NT2/D1 (cell line): ENCODE measurements at regions not wholly inside any gene's neighbourhood (a gene's known extent, or its start where the extent isn't known, plus 50 kb on each side); places are given as distances from the start of the nearest gene placed in this dataset.
"Not testable (repeated sequence)": the region's sequence is repeated elsewhere in the genome, so short reads cannot be mapped to it uniquely, and the experiment has no call there.

Experiments
- DNase-seq: peaks from one replicate; pipeline ENCODE4 v3.0.0-alpha.2; 2011; ENCODE audit warnings: low read depth, low spot score
- H3K27me3 ChIP-seq: 2 replicates; pipeline ENCODE4 v1.6.0; 2011; ENCODE audit warnings: mild to moderate bottlenecking; ENCODE audit not compliant: insufficient read length, insufficient read depth
- H3K36me3 ChIP-seq: 2 replicates; pipeline ENCODE4 v1.6.1; 2011; ENCODE audit warnings: mild to moderate bottlenecking, low read length, mixed read lengths; ENCODE audit not compliant: insufficient read depth, insufficient read length
- H3K4me1 ChIP-seq: 2 replicates; pipeline ENCODE4 v1.5.1; 2011; ENCODE audit not compliant: insufficient read depth, insufficient read length
- H3K4me3 ChIP-seq: 2 replicates; pipeline ENCODE4 v1.5.1; 2011; ENCODE audit warnings: low read depth; ENCODE audit not compliant: insufficient read length
- H3K9ac ChIP-seq: 2 replicates; pipeline ENCODE4 v1.6.0; 2011; ENCODE audit warnings: low read depth; ENCODE audit not compliant: insufficient read length
- H3K9me3 ChIP-seq: 2 replicates; pipeline ENCODE4 v1.5.1; 2011; ENCODE audit warnings: mild to moderate bottlenecking, low read length; ENCODE audit not compliant: insufficient read depth
- SUZ12 ChIP-seq: IDR thresholded peaks from 2 replicates; pipeline ENCODE4 v1.6.1; 2011; ENCODE audit not compliant: insufficient read length, insufficient read depth; ENCODE audit errors: extremely low read depth
- YY1 ChIP-seq: IDR thresholded peaks from 2 replicates; pipeline ENCODE4 v1.6.1; 2011; ENCODE audit not compliant: insufficient read length, insufficient read depth
- ZNF274 ChIP-seq: IDR thresholded peaks from 2 replicates; pipeline ENCODE4 v1.6.1; 2011; ENCODE audit warnings: mild to moderate bottlenecking, low read depth, low read length

DNA sequence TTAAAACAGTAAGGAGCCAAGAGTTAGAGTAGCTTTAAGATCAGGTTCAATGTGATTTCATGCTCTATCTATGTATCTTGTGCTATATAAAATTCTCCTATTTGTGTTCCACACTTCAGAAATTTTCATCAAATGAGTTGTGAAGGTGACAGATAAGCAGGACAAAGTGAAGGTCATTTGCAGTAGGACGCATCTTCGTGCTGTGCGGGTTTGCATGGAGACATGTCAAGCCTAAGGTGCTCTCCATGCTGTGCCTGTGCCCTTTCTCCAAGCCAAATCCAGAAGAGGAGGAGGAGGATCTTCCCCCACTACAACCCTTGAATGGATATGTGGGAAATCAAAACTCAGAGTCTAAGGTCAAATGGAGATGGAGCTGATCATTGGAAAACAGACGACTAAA lies 147.3 kb upstream of the NEDD9 start:
- TF ChIP-seq ZNF274 (no peak), YY1 (no peak), SUZ12 (no peak)
- H3K9ac ChIP-seq = no peak overlapping the region
- H3K4me3 ChIP-seq = no peak overlapping the region

DNA sequence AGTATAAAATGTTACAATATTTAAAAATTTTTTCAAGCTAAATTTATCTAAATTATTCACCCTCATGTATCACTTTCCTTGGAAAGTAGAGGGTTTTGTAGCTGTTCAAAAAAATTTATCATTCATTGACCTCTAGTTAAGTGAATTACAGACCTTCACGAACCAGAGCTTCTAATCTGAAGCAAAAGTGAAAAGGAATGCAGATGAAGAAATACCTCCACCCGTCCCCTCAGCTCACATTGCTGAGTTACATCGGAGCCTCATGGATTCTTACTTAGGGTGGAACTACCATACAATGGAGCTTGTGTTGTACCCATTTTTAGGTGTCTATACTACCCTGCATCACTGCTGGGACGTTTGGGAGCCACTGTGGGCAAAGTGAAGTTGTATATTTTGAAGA lies 146.2 kb upstream of the NEDD9 start:
- no peak for DNase-seq
- Histone ChIP-seq H3K36me3 (no peaks in the 10 kb centered on the region), H3K4me1 (no peaks in the 10 kb centered on the region), H3K27me3 (no peaks in the 10 kb centered on the region), H3K9ac (no peak overlapping the region), H3K9me3 (peaks cover 26% of the 10 kb centered on the region), H3K4me3 (no peak overlapping the region)
- TF ChIP-seq SUZ12 (no peak), YY1 (no peak), ZNF274 (no peak)

More for the DNA sequence above, 147.3 kb upstream of the NEDD9 start:
- Histone ChIP-seq H3K9me3 (peaks cover 26% of the 10 kb centered on the region), H3K36me3 (no peaks in the 10 kb centered on the region), H3K4me1 (no peaks in the 10 kb centered on the region), H3K27me3 (no peaks in the 10 kb centered on the region)
- DNase-seq = no peak

- TF ChIP-seq ZNF274 = no peak
- TF ChIP-seq YY1 = no peak
- no peak for TF ChIP-seq SUZ12
- Histone ChIP-seq H3K36me3 (no peaks in the 10 kb centered on the region), H3K9me3 (peaks cover 26% of the 10 kb centered on the region), H3K4me3 (no peak overlapping the region), H3K27me3 (no peaks in the 10 kb centered on the region), H3K4me1 (no peaks in the 10 kb centered on the region), H3K9ac (no peak overlapping the region)
- no peak for DNase-seq
Measured at GRCh38 chr6:11374036-11375010, 141.9 kb upstream of the NEDD9 start.

DNA sequence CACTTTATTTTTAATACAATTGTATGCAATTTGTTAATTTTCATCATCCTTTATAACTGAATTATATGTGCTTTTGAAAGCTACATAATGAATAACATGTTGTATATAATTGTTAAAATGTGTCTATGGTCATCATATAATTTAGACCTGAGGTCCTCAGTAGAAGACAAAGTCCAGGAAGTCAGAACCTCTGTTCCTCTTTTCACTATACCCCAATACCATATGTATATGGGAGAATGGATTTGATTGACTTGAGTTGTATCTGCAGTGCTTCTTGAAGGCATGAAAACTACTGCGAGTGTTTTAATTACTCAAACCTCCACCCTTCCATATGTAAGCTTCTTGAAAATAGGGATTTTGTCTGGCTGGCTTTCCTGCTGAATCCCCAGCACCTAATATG lies 140.7 kb upstream of the NEDD9 start:
- no peaks in the 10 kb centered on the region for H3K36me3 ChIP-seq

GRCh38 chr6:11372186-11372790 lies 139.8 kb upstream of the NEDD9 start:
- not testable (repeated sequence) for H3K9ac ChIP-seq, H3K27me3 ChIP-seq, DNase-seq, H3K4me1 ChIP-seq, H3K36me3 ChIP-seq, H3K4me3 ChIP-seq
- H3K9me3 ChIP-seq = peaks cover 16% of the 10 kb centered on the region

More for the DNA sequence above, 140.7 kb upstream of the NEDD9 start:
- no peaks in the 10 kb centered on the region for H3K4me1 ChIP-seq
- H3K9me3 ChIP-seq = peaks cover 25% of the 10 kb centered on the region
- H3K9ac ChIP-seq = no peak overlapping the region
- no peak overlapping the region for H3K4me3 ChIP-seq
- DNase-seq = no peak
- no peaks in the 10 kb centered on the region for H3K27me3 ChIP-seq
- TF ChIP-seq YY1 = no peak

DNA sequence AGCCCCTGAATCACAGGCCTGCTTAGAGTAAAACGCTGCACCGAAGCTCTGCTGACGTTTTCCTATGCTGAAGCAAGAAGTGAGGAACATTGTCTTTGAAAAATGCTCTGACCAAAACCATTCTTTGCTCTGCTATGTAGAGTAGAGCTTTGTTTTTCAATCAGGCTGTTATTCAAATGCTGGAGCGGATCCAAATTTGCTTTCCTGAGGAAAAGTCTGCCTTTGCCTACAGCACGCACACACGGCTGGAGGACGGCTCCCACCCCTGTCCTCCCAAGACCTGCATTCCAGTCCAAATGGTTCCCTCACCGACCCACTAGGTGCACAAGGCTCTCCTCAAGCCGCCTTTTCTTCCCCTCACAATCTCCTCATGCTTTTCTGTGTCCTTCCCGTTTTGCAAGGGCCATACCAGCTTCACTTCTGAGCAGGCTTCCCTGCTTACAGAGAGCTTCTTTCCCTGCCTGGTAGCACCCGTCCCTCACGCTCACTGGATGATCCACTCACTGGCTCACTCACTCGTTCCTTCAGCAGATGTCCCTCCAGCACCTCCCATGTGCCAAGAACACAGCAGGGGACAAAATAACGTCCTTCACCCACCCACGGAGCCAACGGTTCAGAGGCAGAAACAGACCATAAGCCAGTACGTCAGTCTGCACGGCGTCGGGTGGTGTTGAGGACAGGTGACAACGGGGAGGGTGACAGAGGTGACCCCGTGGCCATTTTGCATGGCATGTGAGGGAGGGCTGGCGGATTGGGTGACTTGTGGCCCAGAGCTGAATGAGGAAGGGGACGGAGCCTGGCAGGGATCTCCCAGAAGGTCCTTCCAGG lies 137.9 kb upstream of the NEDD9 start:
- no peak for TF ChIP-seq YY1
- TF ChIP-seq ZNF274 = no peak
- TF ChIP-seq SUZ12 = no peak
- no peak overlapping the region for H3K9ac ChIP-seq
- no peaks in the 10 kb centered on the region for H3K4me1 ChIP-seq
- H3K4me3 ChIP-seq = no peak overlapping the region
- H3K27me3 ChIP-seq = no peaks in the 10 kb centered on the region
- H3K36me3 ChIP-seq = no peaks in the 10 kb centered on the region
- DNase-seq = no peak
- H3K9me3 ChIP-seq = peaks cover 6% of the 10 kb centered on the region; the same call in 1 of the 2 replicates

- DNase-seq = no peak
- Histone ChIP-seq H3K9me3 (no peaks in the 10 kb centered on the region), H3K9ac (no peak overlapping the region), H3K36me3 (no peaks in the 10 kb centered on the region), H3K4me1 (no peaks in the 10 kb centered on the region), H3K4me3 (no peak overlapping the region), H3K27me3 (no peaks in the 10 kb centered on the region)
- TF ChIP-seq ZNF274 (no peak), SUZ12 (no peak), YY1 (no peak)
Measured at GRCh38 chr6:11368760-11369159, 136.3 kb upstream of the NEDD9 start.
